ENCODE measurements at regions not wholly inside any gene's neighbourhood (a gene's known extent, or its start where the extent isn't known, plus 50 kb on each side); places are given as distances from the start of the nearest gene placed in this dataset.
A peak's percentile ranks its signal among the peaks of the same experiment; 100 is the strongest.
"Not testable (repeated sequence)": the region's sequence is repeated elsewhere in the genome, so short reads cannot be mapped to it uniquely, and the experiment has no call there.

GRCh38 chr4:77220828-77221613 is 64.0 kb downstream of the CCNG2 start:
- no peak for DNase-seq (ENCODE audit: low read depth, low spot score)

GRCh38 chr4:77225022-77225421 is 68.0 kb downstream of the CCNG2 start:
- no peak for DNase-seq (ENCODE audit: low read depth, low spot score)

GRCh38 chr4:77226939-77227705 is 70.1 kb downstream of the CCNG2 start:
- DNase-seq (ENCODE audit: low read depth, low spot score) = no peak

- DNase-seq (ENCODE audit: low read depth, low spot score) = no peak
Observed at GRCh38 chr4:77229433-77229832, 72.4 kb downstream of the CCNG2 start.

GRCh38 chr4:77232653-77233052 is 75.6 kb downstream of the CCNG2 start:
- no peak for DNase-seq (ENCODE audit: low read depth, low spot score)

- DNase-seq (ENCODE audit: low read depth, low spot score) = no peak
Observed at GRCh38 chr4:77235289-77235854, 78.4 kb downstream of the CCNG2 start.

GRCh38 chr4:77236806-77237205 is 79.8 kb downstream of the CCNG2 start:
- DNase-seq (ENCODE audit: low read depth, low spot score) = no peak

GRCh38 chr4:77240469-77241066 is 83.6 kb downstream of the CCNG2 start:
- DNase-seq (ENCODE audit: low read depth, low spot score) = peak; percentile 21

GRCh38 chr4:77248805-77249204 is 91.8 kb downstream of the CCNG2 start:
- DNase-seq (ENCODE audit: low read depth, low spot score) = no peak

- DNase-seq (ENCODE audit: low read depth, low spot score) = no peak
Observed at GRCh38 chr4:77251751-77252150, 94.7 kb downstream of the CCNG2 start.

- no peak for DNase-seq (ENCODE audit: low read depth, low spot score)
Observed at GRCh38 chr4:77263247-77263646, 106.2 kb downstream of the CCNG2 start.

- DNase-seq (ENCODE audit: low read depth, low spot score) = not testable (repeated sequence)
Observed at GRCh38 chr4:77263976-77264375, 107.0 kb downstream of the CCNG2 start.

GRCh38 chr4:77264826-77265225 is 107.8 kb downstream of the CCNG2 start:
- no peak for DNase-seq (ENCODE audit: low read depth, low spot score)

- no peak for DNase-seq (ENCODE audit: low read depth, low spot score)
Observed at GRCh38 chr4:77268108-77268507, 111.1 kb downstream of the CCNG2 start.

- DNase-seq (ENCODE audit: low read depth, low spot score) = no peak
Observed at GRCh38 chr4:77269505-77269904, 112.5 kb downstream of the CCNG2 start.

- no peak for DNase-seq (ENCODE audit: low read depth, low spot score)
Observed at GRCh38 chr4:77273412-77273811, 116.4 kb downstream of the CCNG2 start.

- not testable (repeated sequence) for DNase-seq (ENCODE audit: low read depth, low spot score)
Observed at GRCh38 chr4:77279114-77279513, 122.1 kb downstream of the CCNG2 start.

- DNase-seq (ENCODE audit: low read depth, low spot score) = no peak
Observed at GRCh38 chr4:77282305-77282704, 125.3 kb downstream of the CCNG2 start.

- no peak for DNase-seq (ENCODE audit: low read depth, low spot score)
Observed at GRCh38 chr4:77284036-77284435, 127.0 kb downstream of the CCNG2 start.

GRCh38 chr4:77286906-77287305 is 129.9 kb downstream of the CCNG2 start:
- no peak for DNase-seq (ENCODE audit: low read depth, low spot score)

- no peak for DNase-seq (ENCODE audit: low read depth, low spot score)
Observed at GRCh38 chr4:77293426-77293825, 136.4 kb downstream of the CCNG2 start.

- DNase-seq (ENCODE audit: low read depth, low spot score) = not testable (repeated sequence)
Observed at GRCh38 chr4:77300996-77301395, 144.0 kb downstream of the CCNG2 start.
